Parathyroid adenoma (tissue), 2 donors: ENCODE measurements at regions not wholly inside any gene's neighbourhood (a gene's known extent, or its start where the extent isn't known, plus 50 kb on each side); places are given as distances from the start of the nearest gene placed in this dataset.

Source experiments
- H2AFZ ChIP-seq: fragments of 300-600 bp; sonication (generic); one replicate; pipeline ENCODE4 v1.7.0; 2017; ENCODE audit warnings: antibody characterized with exemption, mild to moderate bottlenecking
- H3K27ac ChIP-seq: fragments of 300-600 bp; sonication (generic); one replicate; pipeline ENCODE4 v1.7.0; 2017
- H3K27me3 ChIP-seq: fragments of 300-600 bp; sonication (generic); one replicate; pipeline ENCODE4 v1.7.0; 2017; ENCODE audit warnings: low read length; ENCODE audit not compliant: control insufficient read depth, insufficient read depth
- H3K36me3 ChIP-seq: fragments of 300-600 bp; sonication (generic); one replicate; pipeline ENCODE4 v1.7.0; 2017; ENCODE audit warnings: low read length; ENCODE audit not compliant: control insufficient read depth, insufficient read depth
- H3K4me1 ChIP-seq: fragments of 300-600 bp; sonication (generic); one replicate; pipeline ENCODE4 v1.7.0; 2017; ENCODE audit warnings: control low read depth
- H3K4me2 ChIP-seq: fragments of 300-600 bp; sonication (generic); one replicate; pipeline ENCODE4 v1.7.0; 2017; ENCODE audit warnings: low read length
- H3K4me3 ChIP-seq: fragments of 300-600 bp; sonication (generic); one replicate; pipeline ENCODE4 v1.7.0; 2017; ENCODE audit warnings: low read depth, low read length
- H3K79me2 ChIP-seq: fragments of 300-600 bp; sonication (generic); one replicate; pipeline ENCODE4 v1.7.0; 2017; ENCODE audit warnings: control low read depth
- H3K9ac ChIP-seq: fragments of 300-600 bp; sonication (generic); one replicate; pipeline ENCODE4 v1.7.0; 2017; ENCODE audit warnings: mild to moderate bottlenecking
- H3K9me3 ChIP-seq: fragments of 300-600 bp; sonication (generic); one replicate; pipeline ENCODE4 v1.7.0; 2017; ENCODE audit warnings: low read length; ENCODE audit not compliant: control insufficient read depth
- CTCF ChIP-seq: fragments of 300-600 bp; sonication (generic); IDR thresholded peaks from one replicate; pipeline ENCODE4 v1.7.0; 2017; ENCODE audit warnings: antibody characterized with exemption, mild to moderate bottlenecking
- donor health status: primary hyperparathyroidism.

- Histone ChIP-seq H3K36me3 (no peaks in the 10 kb centered on the region), H3K9me3 (no peaks in the 10 kb centered on the region), H3K4me3 (no peak overlapping the region), H3K79me2 (peaks cover 16% of the 10 kb centered on the region), H3K27ac (no peak overlapping the region), H3K4me1 (peaks cover 17% of the 10 kb centered on the region), H2AFZ (no peak overlapping the region), H3K4me2 (no peak overlapping the region), H3K9ac (no peak overlapping the region), H3K27me3 (no peaks in the 10 kb centered on the region)
- TF ChIP-seq CTCF: no peak
These were observed 170.2 kb upstream of the KLF14 start for GRCh38 chr7:130904031-130904757.

DNA sequence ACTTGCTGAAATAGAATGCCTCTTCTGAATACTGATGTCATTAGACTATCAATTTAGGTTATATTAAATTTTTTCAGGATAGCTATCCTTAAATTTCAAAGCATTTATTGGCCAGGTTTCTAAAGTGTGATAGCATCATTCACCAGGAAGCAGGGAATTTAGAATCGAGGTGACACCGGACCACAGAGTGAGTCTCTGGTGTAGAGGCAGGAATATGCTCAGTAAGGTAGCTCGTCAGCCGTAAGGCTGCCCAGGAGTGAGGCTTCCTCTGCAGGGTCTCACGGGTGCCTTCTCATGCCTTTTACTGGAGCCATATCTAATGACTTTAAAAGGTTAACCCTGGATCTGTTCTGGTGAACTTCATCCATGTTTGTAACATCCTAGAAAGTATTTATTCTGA is 170.8 kb upstream of the KLF14 start:
- Histone ChIP-seq H3K27me3 (no peaks in the 10 kb centered on the region), H3K4me3 (no peak overlapping the region), H3K9me3 (no peaks in the 10 kb centered on the region), H3K4me2 (no peak overlapping the region), H2AFZ (no peak overlapping the region), H3K9ac (no peak overlapping the region), H3K4me1 (peaks cover 14% of the 10 kb centered on the region), H3K79me2 (peaks cover 20% of the 10 kb centered on the region), H3K27ac (no peak overlapping the region), H3K36me3 (no peaks in the 10 kb centered on the region)
- no peak for TF ChIP-seq CTCF

DNA sequence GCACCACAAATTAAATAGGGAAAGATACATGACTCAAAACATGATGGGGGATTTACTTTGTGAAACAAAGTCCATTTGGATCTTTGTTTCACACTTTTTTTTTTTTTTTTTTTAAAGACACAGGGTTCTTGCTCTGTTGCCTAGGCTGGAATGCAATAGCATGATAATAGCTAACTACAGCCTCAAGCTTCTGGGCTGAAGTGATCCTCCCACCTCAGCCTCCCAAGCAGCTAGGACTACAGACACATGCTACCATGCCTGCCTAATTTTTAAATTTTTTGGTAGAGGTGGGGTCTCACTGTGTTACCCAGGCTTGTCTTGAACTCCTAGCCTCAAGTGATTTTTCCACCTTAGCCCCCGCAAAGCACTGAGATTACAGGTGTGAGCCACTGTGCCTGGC is 172.6 kb upstream of the KLF14 start:
- H3K27ac ChIP-seq: no peak overlapping the region
- no peak overlapping the region for H3K4me2 ChIP-seq
- no peak overlapping the region for H2AFZ ChIP-seq
- H3K36me3 ChIP-seq: no peaks in the 10 kb centered on the region
- peaks cover 3% of the 10 kb centered on the region for H3K4me1 ChIP-seq
- H3K9me3 ChIP-seq: no peaks in the 10 kb centered on the region
- H3K9ac ChIP-seq: no peak overlapping the region
- peaks cover 15% of the 10 kb centered on the region for H3K79me2 ChIP-seq
- H3K27me3 ChIP-seq: no peaks in the 10 kb centered on the region
- H3K4me3 ChIP-seq: no peak overlapping the region
- no peak for TF ChIP-seq CTCF

DNA sequence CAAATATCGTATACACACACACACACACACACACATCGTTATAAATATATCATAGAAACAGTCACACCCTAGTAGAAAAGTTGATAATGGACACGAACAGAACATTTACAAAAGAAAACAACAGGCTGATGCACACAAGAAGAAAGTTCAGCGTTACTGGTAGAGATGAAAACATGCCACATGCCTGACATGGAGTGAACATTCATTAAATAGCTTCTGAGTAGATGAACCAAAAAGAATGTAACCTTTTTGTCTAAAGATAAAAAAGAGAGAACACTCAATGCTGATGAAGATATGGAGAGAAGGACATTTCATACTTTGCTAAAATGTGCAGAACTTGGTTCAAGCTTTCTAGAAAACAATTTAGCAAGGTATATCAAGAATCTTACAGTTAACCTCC is 173.4 kb upstream of the KLF14 start:
- TF ChIP-seq CTCF: no peak
- Histone ChIP-seq H3K4me1 (peaks cover 2% of the 10 kb centered on the region), H3K27me3 (no peaks in the 10 kb centered on the region), H3K9me3 (no peaks in the 10 kb centered on the region), H3K79me2 (peaks cover 17% of the 10 kb centered on the region), H3K4me3 (no peak overlapping the region), H3K36me3 (no peaks in the 10 kb centered on the region), H3K4me2 (no peak overlapping the region), H2AFZ (no peak overlapping the region), H3K9ac (no peak overlapping the region), H3K27ac (no peak overlapping the region)
